ENCODE measurements at regions not wholly inside any gene's neighbourhood (a gene's known extent, or its start where the extent isn't known, plus 50 kb on each side); places are given as distances from the start of the nearest gene placed in this dataset.

- Histone ChIP-seq H3K27ac (ENCODE audit: insufficient read depth, low read length) (no peak overlapping the region), H2BK15ac (ENCODE audit: low read depth, low read length) (no peak overlapping the region), H3K4ac (ENCODE audit: low read depth, low read length) (no peak overlapping the region), H2AK9ac (replicated peaks; ENCODE audit: low read depth, low read length, poor library complexity) (no peak overlapping the region), H3K4me2 (ENCODE audit: low read depth, low read length) (no peak overlapping the region), H2BK20ac (ENCODE audit: low read depth, low read length) (no peak overlapping the region), H2BK5ac (ENCODE audit: low read depth, low read length, poor library complexity, severe bottlenecking) (no peak overlapping the region), H3K4me3 (ENCODE audit: insufficient read depth, low read depth, low read length) (no peak overlapping the region), H4K5ac (ENCODE audit: low read depth, low read length) (no peak overlapping the region), H3K18ac (ENCODE audit: low read depth, low read length) (no peak overlapping the region), H3K27me3 (ENCODE audit: control insufficient read depth, insufficient read depth, low read length) (no peaks in the 10 kb centered on the region), H4K20me1 (ENCODE audit: insufficient read depth, low read length) (no peaks in the 10 kb centered on the region), H3K9me3 (ENCODE audit: control insufficient read depth, insufficient read depth, low read length) (no peaks in the 10 kb centered on the region), H3K36me3 (ENCODE audit: control insufficient read depth, insufficient read depth, low read length) (no peaks in the 10 kb centered on the region), H3K23ac (ENCODE audit: low read depth, low read length) (no peak overlapping the region), H2AK5ac (ENCODE audit: low read depth, low read length) (no peak overlapping the region), H4K91ac (ENCODE audit: insufficient read depth, low read depth, low read length) (no peak overlapping the region), H4K8ac (ENCODE audit: low read depth in 2 of 2, low read length in 2 of 2) (no peak overlapping the region), H3K14ac (replicated peaks; ENCODE audit: low read depth, low read length) (no peak overlapping the region), H3K4me1 (ENCODE audit: control insufficient read depth, insufficient read depth, low read length) (no peaks in the 10 kb centered on the region), H3K56ac (ENCODE audit: extremely low read depth, insufficient read depth, low read length) (no peak overlapping the region), H2BK120ac (ENCODE audit: low read depth, low read length) (no peak overlapping the region), H3K9ac (ENCODE audit: low read depth, low read length) (no peak overlapping the region), H3K79me1 (ENCODE audit: low read depth in 1 of 2, low read length in 2 of 2) (no peaks in the 10 kb centered on the region), H3K9me1 (ENCODE audit: insufficient read depth, low read length) (no peaks in the 10 kb centered on the region), H2AFZ (replicated peaks; ENCODE audit: low read length, poor library complexity) (no peak overlapping the region)
- DNase-seq (no peak), ATAC-seq (ENCODE audit: low read depth) (no peak)
- ChIA-PET CTCF (interaction anchor here (1.2 kb wide), 1 partner anchor 24 kb away, joined by 4 read pairs; no protein-coding TSS in a partner anchor), POLR2A (ENCODE audit: unreplicated experiment) (no interaction called here)
- WGBS, 2 experiments (ENCODE audit: extremely low coverage in 2 of 2, insufficient read length in 1 of 2), result no CpG with 5 or more reads among the region's 2 CpGs
- TF ChIP-seq ELK1 (IDR thresholded peaks at IDR 0.05; ENCODE audit: borderline replicate concordance, low read depth, low read length) (no peak), MAZ (IDR thresholded peaks at IDR 0.05; ENCODE audit: borderline replicate concordance, low read depth, low read length) (no peak), USF2 (IDR thresholded peaks at IDR 0.05; ENCODE audit: low read depth, low read length) (no peak), CTCF (conservative IDR thresholded peaks at IDR 0.05; ENCODE audit: low read depth, low read length) (no peak), BHLHE40 (IDR thresholded peaks at IDR 0.05; ENCODE audit: low read depth, low read length) (no peak), MXI1 (IDR thresholded peaks at IDR 0.05; ENCODE audit: borderline replicate concordance, low read depth, low read length) (no peak), RFX5 (IDR thresholded peaks at IDR 0.05; ENCODE audit: low read depth, low read length) (no peak), CEBPB (IDR thresholded peaks at IDR 0.05; ENCODE audit: low read depth, low read length) (no peak), POLR2A (IDR thresholded peaks at IDR 0.05; ENCODE audit: low read depth, low read length) (no peak), CHD1 (IDR thresholded peaks at IDR 0.05; ENCODE audit: low read depth, low read length) (no peak), FOS (IDR thresholded peaks at IDR 0.05; ENCODE audit: low read depth, low read length) (no peak), RCOR1 (IDR thresholded peaks at IDR 0.05; ENCODE audit: insufficient replicate concordance, low read length) (no peak), SMC3 (IDR thresholded peaks at IDR 0.05; ENCODE audit: low read depth, low read length) (no peak), RAD21 (IDR thresholded peaks at IDR 0.05; ENCODE audit: low read length) (no peak), MAFK (IDR thresholded peaks at IDR 0.05; ENCODE audit: low read depth, low read length) (no peak), NFE2L2 (IDR thresholded peaks at IDR 0.05; ENCODE audit: low read depth, low read length) (no peak)
- no TSS peak for BruUV-seq (replicated peaks)
- dilution Hi-C loops (cut with HindIII; ENCODE audit: low sequenced_read_pairs, unreplicated experiment) (no loop called here), in situ Hi-C loops (cut with MboI; ENCODE audit: low sequenced_read_pairs) (no loop called here), intact Hi-C loops (cut with micrococcal nuclease) (no loop called here)
These were observed 338.1 kb downstream of the GPAT3 start for GRCh38 chr4:83873996-83874395.

Measured in IMR-90 (cell line).